ENCODE measurements at regions not wholly inside any gene's neighbourhood (a gene's known extent, or its start where the extent isn't known, plus 50 kb on each side); places are given as distances from the start of the nearest gene placed in this dataset.
A peak's percentile ranks its signal among the peaks of the same experiment; 100 is the strongest.
"Not testable (repeated sequence)": the region's sequence is repeated elsewhere in the genome, so short reads cannot be mapped to it uniquely, and the experiment has no call there.

- no peak for DNase-seq
These were observed 160.2 kb downstream of the SH2D4B start for GRCh38 chr10:80697926-80698325.

- DNase-seq = peak; percentile 63
These were observed 161.9 kb downstream of the SH2D4B start for GRCh38 chr10:80699602-80700039.

GRCh38 chr10:80700252-80700651, 162.6 kb downstream of the SH2D4B start:
- no peak for DNase-seq

GRCh38 chr10:80700760-80701444, 163.2 kb downstream of the SH2D4B start:
- no peak for DNase-seq

- DNase-seq = no peak
These were observed 164.0 kb downstream of the SH2D4B start for GRCh38 chr10:80701706-80702105.

- no peak for DNase-seq
These were observed 164.4 kb downstream of the SH2D4B start for GRCh38 chr10:80702143-80702542.

GRCh38 chr10:80705899-80706298, 168.2 kb downstream of the SH2D4B start:
- no peak for DNase-seq

- DNase-seq = no peak
These were observed 170.5 kb downstream of the SH2D4B start for GRCh38 chr10:80708185-80708584.

- no peak for DNase-seq
These were observed 171.1 kb downstream of the SH2D4B start for GRCh38 chr10:80708808-80709207.

GRCh38 chr10:80709866-80710265, 172.2 kb downstream of the SH2D4B start:
- DNase-seq = peak; percentile 0

- no peak for DNase-seq
These were observed 175.8 kb downstream of the SH2D4B start for GRCh38 chr10:80713398-80713928.

GRCh38 chr10:80714566-80714965, 176.9 kb downstream of the SH2D4B start:
- DNase-seq = no peak

GRCh38 chr10:80718024-80718423, 180.3 kb downstream of the SH2D4B start:
- no peak for DNase-seq

- no peak for DNase-seq
These were observed 182.2 kb downstream of the SH2D4B start for GRCh38 chr10:80719935-80720334.

GRCh38 chr10:80720549-80720948, 182.8 kb downstream of the SH2D4B start:
- no peak for DNase-seq

- not testable (repeated sequence) for DNase-seq
These were observed 190.7 kb downstream of the SH2D4B start for GRCh38 chr10:80728354-80728753.

- DNase-seq = no peak
These were observed 192.2 kb downstream of the SH2D4B start for GRCh38 chr10:80729896-80730295.

- no peak for DNase-seq
These were observed 192.8 kb downstream of the SH2D4B start for GRCh38 chr10:80730522-80730921.

GRCh38 chr10:80734589-80734988, 196.9 kb downstream of the SH2D4B start:
- DNase-seq = no peak

- no peak for DNase-seq
These were observed 199.5 kb downstream of the SH2D4B start for GRCh38 chr10:80737209-80737608.

GRCh38 chr10:80739328-80739727, 201.6 kb downstream of the SH2D4B start:
- no peak for DNase-seq

- no peak for DNase-seq
These were observed 202.4 kb downstream of the SH2D4B start for GRCh38 chr10:80739963-80740715.

GRCh38 chr10:80741278-80741677, 203.6 kb downstream of the SH2D4B start:
- no peak for DNase-seq

- DNase-seq = no peak
These were observed 212.6 kb downstream of the SH2D4B start for GRCh38 chr10:80750268-80750667.

Measured in NCI-H1694 treated with DMSO at 0.1 percent for 48 hours (cell line).